C4-2B (cell line): ENCODE measurements at regions not wholly inside any gene's neighbourhood (a gene's known extent, or its start where the extent isn't known, plus 50 kb on each side); places are given as distances from the start of the nearest gene placed in this dataset.

Source experiments
- H3K27ac ChIP-seq: fragments of 450-650 bp; 2 replicates; pipeline ENCODE4 v1.5.1; 2017
- ZFX ChIP-seq: fragments of 450-650 bp; IDR thresholded peaks from 2 replicates; pipeline ENCODE4 v1.6.1; 2017
- TF ChIP-seq, protein P1 (sequence below): fragments of 450-650 bp; conservative IDR thresholded peaks from 2 replicates; pipeline ENCODE4 v1.5.1; 2017; ENCODE audit warnings: mild to moderate bottlenecking

- H3K27ac ChIP-seq, result no peak overlapping the region
- TF ChIP-seq, protein P1, sequence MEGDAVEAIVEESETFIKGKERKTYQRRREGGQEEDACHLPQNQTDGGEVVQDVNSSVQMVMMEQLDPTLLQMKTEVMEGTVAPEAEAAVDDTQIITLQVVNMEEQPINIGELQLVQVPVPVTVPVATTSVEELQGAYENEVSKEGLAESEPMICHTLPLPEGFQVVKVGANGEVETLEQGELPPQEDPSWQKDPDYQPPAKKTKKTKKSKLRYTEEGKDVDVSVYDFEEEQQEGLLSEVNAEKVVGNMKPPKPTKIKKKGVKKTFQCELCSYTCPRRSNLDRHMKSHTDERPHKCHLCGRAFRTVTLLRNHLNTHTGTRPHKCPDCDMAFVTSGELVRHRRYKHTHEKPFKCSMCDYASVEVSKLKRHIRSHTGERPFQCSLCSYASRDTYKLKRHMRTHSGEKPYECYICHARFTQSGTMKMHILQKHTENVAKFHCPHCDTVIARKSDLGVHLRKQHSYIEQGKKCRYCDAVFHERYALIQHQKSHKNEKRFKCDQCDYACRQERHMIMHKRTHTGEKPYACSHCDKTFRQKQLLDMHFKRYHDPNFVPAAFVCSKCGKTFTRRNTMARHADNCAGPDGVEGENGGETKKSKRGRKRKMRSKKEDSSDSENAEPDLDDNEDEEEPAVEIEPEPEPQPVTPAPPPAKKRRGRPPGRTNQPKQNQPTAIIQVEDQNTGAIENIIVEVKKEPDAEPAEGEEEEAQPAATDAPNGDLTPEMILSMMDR, result no peak
- no peak for TF ChIP-seq ZFX
Measured at GRCh38 chr16:5505091-5505887, 407.7 kb upstream of the EEF2KMT start.

DNA sequence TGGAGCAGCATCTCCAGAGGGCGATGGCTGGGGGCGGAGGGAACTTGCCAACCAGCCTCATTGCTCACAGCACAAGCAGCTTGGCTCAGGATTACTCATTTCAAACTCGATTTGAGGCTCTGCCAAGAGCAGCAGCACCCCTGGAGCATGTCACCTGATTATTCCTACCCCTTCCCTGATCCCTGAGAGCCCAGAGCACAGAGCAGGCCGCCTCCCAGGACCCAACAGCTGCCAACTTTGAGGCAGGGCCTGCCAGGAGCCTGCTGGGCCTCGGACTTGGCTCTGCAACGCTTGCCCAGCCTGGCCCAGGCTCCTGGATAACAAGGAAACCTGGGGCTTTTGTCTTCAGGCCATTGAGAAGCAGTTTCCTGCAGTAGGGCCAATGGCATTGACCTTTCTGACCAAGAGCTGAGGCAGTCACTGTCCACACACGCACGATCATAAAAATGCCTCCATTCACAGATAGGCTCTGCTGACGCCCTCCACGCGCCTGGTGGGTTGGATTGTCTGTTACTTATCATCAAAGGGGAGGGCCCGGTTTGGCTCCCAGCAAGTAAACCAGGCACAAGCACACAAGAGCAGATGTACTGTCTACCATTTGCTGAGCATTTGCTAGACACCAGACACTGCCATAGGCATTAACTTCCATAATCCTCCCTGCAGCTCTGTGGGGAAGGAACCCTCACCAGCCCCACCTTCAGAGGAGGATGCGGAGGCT lies 406.6 kb upstream of the EEF2KMT start:
- H3K27ac ChIP-seq, result no peak overlapping the region
- TF ChIP-seq ZFX, result no peak
- TF ChIP-seq, protein P1, result no peak

DNA sequence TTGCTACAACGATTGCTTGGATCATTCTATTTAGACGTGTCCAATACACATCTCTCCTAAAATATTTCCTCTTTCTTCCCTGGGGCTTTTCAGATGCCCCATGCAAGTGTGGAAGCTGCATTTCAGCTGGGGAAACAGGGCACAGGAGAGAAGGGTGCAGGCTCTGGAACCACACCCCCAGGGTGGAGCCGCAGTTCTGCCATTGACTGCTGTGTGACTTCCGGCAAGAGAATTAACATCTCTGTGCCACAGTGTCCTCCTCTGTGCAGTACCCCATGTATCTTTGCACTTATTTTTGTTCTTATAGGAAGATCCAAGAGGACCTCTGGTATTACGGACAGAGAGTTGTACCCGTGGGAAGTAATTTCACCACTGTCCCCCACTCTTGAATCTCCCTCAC lies 405.3 kb upstream of the EEF2KMT start:
- TF ChIP-seq ZFX, result no peak
- TF ChIP-seq, protein P1, result no peak
- no peak overlapping the region for H3K27ac ChIP-seq

- TF ChIP-seq ZFX, result no peak
- TF ChIP-seq, protein P1, result peak; percentile 37
Measured at GRCh38 chr16:5502467-5502869, 404.9 kb upstream of the EEF2KMT start.

GRCh38 chr16:5500526-5500925 lies 402.9 kb upstream of the EEF2KMT start:
- TF ChIP-seq, protein P1, result no peak
- no peak for TF ChIP-seq ZFX
- H3K27ac ChIP-seq, result no peak overlapping the region

More at GRCh38 chr16:5502467-5502869, 404.9 kb upstream of the EEF2KMT start:
- no peak overlapping the region for H3K27ac ChIP-seq

GRCh38 chr16:5498562-5498961 lies 401.0 kb upstream of the EEF2KMT start:
- TF ChIP-seq ZFX, result no peak
- TF ChIP-seq, protein P1, result no peak
- no peak overlapping the region for H3K27ac ChIP-seq

DNA sequence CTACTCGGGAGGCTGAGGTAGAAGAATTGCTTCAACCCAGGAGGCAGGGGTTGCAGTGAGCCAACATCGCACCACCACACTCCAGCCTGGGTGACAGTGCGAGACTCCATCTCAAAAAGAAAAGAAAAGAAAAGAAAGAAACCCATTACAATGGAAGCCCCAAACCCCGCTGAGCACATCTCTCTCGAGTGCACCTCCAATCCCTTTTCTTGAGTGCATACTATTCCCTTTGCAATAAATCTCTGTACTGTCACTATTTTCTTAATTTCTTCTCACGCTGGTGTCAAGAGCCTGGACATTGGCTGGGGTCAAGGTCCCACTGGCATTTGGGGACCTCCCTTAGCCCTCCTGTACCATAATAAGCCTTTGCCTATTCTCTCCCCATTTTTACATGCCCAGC lies 398.4 kb upstream of the EEF2KMT start:
- no peak overlapping the region for H3K27ac ChIP-seq
- TF ChIP-seq, protein P1, result no peak
- TF ChIP-seq ZFX, result no peak
